ENCODE measurements at regions not wholly inside any gene's neighbourhood (a gene's known extent, or its start where the extent isn't known, plus 50 kb on each side); places are given as distances from the start of the nearest gene placed in this dataset.

- no peak for TF ChIP-seq CTCF (IDR thresholded peaks at IDR 0.05; ENCODE audit: low read depth, low read length, missing control alignments)
- DNase-seq (ENCODE audit: low read depth) = no peak
- in situ Hi-C loops (cut with HindIII; ENCODE audit: low sequenced_read_pairs) = no loop called here
These were observed 711.4 kb downstream of the MATN1 start for GRCh38 chr1:30011970-30012369.

GRCh38 chr1:30010506-30011106 is 712.8 kb downstream of the MATN1 start:
- no peak for DNase-seq (ENCODE audit: low read depth)
- H3K4me3 ChIP-seq (ENCODE audit: low read depth, low read length) = no peak overlapping the region
- in situ Hi-C loops (cut with HindIII; ENCODE audit: low sequenced_read_pairs) = no loop called here
- TF ChIP-seq CTCF (IDR thresholded peaks at IDR 0.05; ENCODE audit: low read depth, low read length, missing control alignments) = no peak

More at GRCh38 chr1:30011970-30012369, 711.4 kb downstream of the MATN1 start:
- no peak overlapping the region for H3K4me3 ChIP-seq (ENCODE audit: low read depth, low read length)

GRCh38 chr1:30009720-30010119 is 713.7 kb downstream of the MATN1 start:
- no peak overlapping the region for H3K4me3 ChIP-seq (ENCODE audit: low read depth, low read length)
- in situ Hi-C loops (cut with HindIII; ENCODE audit: low sequenced_read_pairs) = no loop called here
- TF ChIP-seq CTCF (IDR thresholded peaks at IDR 0.05; ENCODE audit: low read depth, low read length, missing control alignments) = no peak
- no peak for DNase-seq (ENCODE audit: low read depth)

GRCh38 chr1:30008998-30009657 is 714.3 kb downstream of the MATN1 start:
- in situ Hi-C loops (cut with HindIII; ENCODE audit: low sequenced_read_pairs) = no loop called here
- H3K4me3 ChIP-seq (ENCODE audit: low read depth, low read length) = no peak overlapping the region
- no peak for DNase-seq (ENCODE audit: low read depth)
- no peak for TF ChIP-seq CTCF (IDR thresholded peaks at IDR 0.05; ENCODE audit: low read depth, low read length, missing control alignments)

- no peak overlapping the region for H3K4me3 ChIP-seq (ENCODE audit: low read depth, low read length)
- no peak for DNase-seq (ENCODE audit: low read depth)
- no peak for TF ChIP-seq CTCF (IDR thresholded peaks at IDR 0.05; ENCODE audit: low read depth, low read length, missing control alignments)
- in situ Hi-C loops (cut with HindIII; ENCODE audit: low sequenced_read_pairs) = no loop called here
These were observed 714.9 kb downstream of the MATN1 start for GRCh38 chr1:30008372-30008997.

- no peak for DNase-seq (ENCODE audit: low read depth)
- no peak for TF ChIP-seq CTCF (IDR thresholded peaks at IDR 0.05; ENCODE audit: low read depth, low read length, missing control alignments)
- no peak overlapping the region for H3K4me3 ChIP-seq (ENCODE audit: low read depth, low read length)
- in situ Hi-C loops (cut with HindIII; ENCODE audit: low sequenced_read_pairs) = no loop called here
These were observed 717.3 kb downstream of the MATN1 start for GRCh38 chr1:30005972-30006619.
